Spleen (tissue), 11 donors: ENCODE measurements at regions not wholly inside any gene's neighbourhood (a gene's known extent, or its start where the extent isn't known, plus 50 kb on each side); places are given as distances from the start of the nearest gene placed in this dataset.

Experiments used
- DNase-seq: peaks from one replicate; pipeline ENCODE4 v3.0.0-alpha.2; 2020
- H3K27ac ChIP-seq, 8 donors: fragments of 200-600 bp; sonication (generic) in 7 of 8; 1 replicate in 4 of 8; 2 replicates in 4 of 8; pipeline versions ENCODE4 v1.5.0 to v1.8.0; 2016 to 2021; ENCODE audit warnings: inconsistent platforms in 4 of 8, mild to moderate bottlenecking in 4 of 8, moderate library complexity in 1 of 8
- H3K27me3 ChIP-seq, 7 donors: fragments of 200-600 bp; sonication (generic) in 6 of 7; replicated peaks in 1 of 7; 1 replicate in 4 of 7; 2 replicates in 3 of 7; pipeline versions ENCODE4 v1.5.0 to v1.8.0; 2016 to 2021; ENCODE audit warnings: inconsistent platforms in 3 of 7, mild to moderate bottlenecking in 1 of 7
- H3K36me3 ChIP-seq, 6 donors: fragments of 200-600 bp; sonication (generic) in 5 of 6; 1 replicate in 4 of 6; 2 replicates in 2 of 6; pipeline versions ENCODE4 v1.5.0 to v1.8.0; 2016 to 2021; ENCODE audit warnings: inconsistent platforms in 2 of 6
- H3K4me1 ChIP-seq, 6 donors: fragments of 200-600 bp; sonication (generic) in 5 of 6; 1 replicate in 3 of 6; 2 replicates in 3 of 6; pipeline versions ENCODE4 v1.5.0 to v1.8.0; 2016 to 2021; ENCODE audit warnings: inconsistent platforms in 3 of 6
- H3K4me3 ChIP-seq, 8 donors: fragments of 200-600 bp; sonication (generic) in 7 of 8; 1 replicate in 4 of 8; 2 replicates in 4 of 8; pipeline versions ENCODE4 v1.5.0 to v1.8.0; 2016 to 2021; ENCODE audit warnings: inconsistent platforms in 4 of 8, mild to moderate bottlenecking in 4 of 8, moderate library complexity in 2 of 8
- H3K9me3 ChIP-seq, 8 donors: fragments of 200-600 bp; sonication (generic) in 7 of 8; 1 replicate in 4 of 8; 2 replicates in 4 of 8; pipeline versions ENCODE4 v1.5.0 to v1.8.0; 2016 to 2021; ENCODE audit warnings: inconsistent platforms in 4 of 8
- CTCF ChIP-seq, 11 experiments: fragments of 200-600 bp in 7 of 11; fragments of 450-650 bp in 4 of 11; sonication (generic) in 4 of 11; IDR thresholded peaks in 8 of 11; conservative IDR thresholded peaks in 3 of 11; 1 replicate in 7 of 11; 2 replicates in 4 of 11; pipeline versions ENCODE4 v1.4.0 to v1.8.0; 2016 to 2021; ENCODE audit warnings: antibody characterized with exemption in 11 of 11, inconsistent platforms in 4 of 11, mild to moderate bottlenecking in 1 of 11
- POLR2A ChIP-seq, 3 donors: fragments of 450-650 bp; IDR thresholded peaks; one replicate each; pipeline ENCODE4 v1.5.1; 2017; ENCODE audit warnings: antibody characterized with exemption in 3 of 3, mild to moderate bottlenecking in 1 of 3
- POLR2AphosphoS5 ChIP-seq, 3 donors: sonication (generic); formaldehyde crosslinking; IDR thresholded peaks; one replicate each; pipeline ENCODE4 v1.5.1; 2017; ENCODE audit warnings: antibody characterized with exemption in 3 of 3
- WGBS, 5 donors: extraction: QIAGEN DNeasy Blood & Tissue Kit in 3 of 5; methylation state at CpG; one replicate each; pipeline versions ENCODE4 v1.1.5 to v1.1.7; 2013 to 2018; 5-methylcytosine and 5-hydroxymethylcytosine counted together
- intact Hi-C: fragments of 100-400 bp; cut with DNase I; formaldehyde crosslinking; loops from one replicate; pipeline ENCODE4 v1.15.0; 2023; ENCODE audit warnings: low total_unique reads
- donor health status: healthy with polysubstance abuse.
- donor health status: DM: no; HTN: no; CAD: no; lungs with moderate emphysema.
- donor health status: DM: no; HTN: no; CAD: no.
- donor health status: Bipolar disorder and iron deficiency.
- donor health status: healthy.
- donor health status: DM: no; HTN: no; CAD: no.
- donor health status: DM: yes; HTN: yes; CAD: no.

- DNase-seq: no peak
- Histone ChIP-seq H3K27me3 (peaks cover 0 to 11% (median 0%) of the 10 kb centered on the region in 7 donors), H3K27ac (peak overlapping the region in 2 of 8 donors; percentile 6 to 15), H3K4me1 (peaks cover 0 to 20% (median 8%) of the 10 kb centered on the region in 6 donors), H3K9me3 (no peaks in the 10 kb centered on the region), H3K4me3 (no peak overlapping the region), H3K36me3 (no peaks in the 10 kb centered on the region)
- intact Hi-C loops: no loop called here
- no peak for TF ChIP-seq POLR2A (IDR thresholded peaks at IDR 0.05)
- no peak for TF ChIP-seq CTCF (IDR thresholded peaks at IDR 0.05 in 8 of 11, conservative IDR thresholded peaks at IDR 0.05 in 3 of 11)
These were observed 258.3 kb downstream of the CGGBP1 start for GRCh38 chr3:87800516-87800915.

GRCh38 chr3:87798567-87798947 lies 260.2 kb downstream of the CGGBP1 start:
- Histone ChIP-seq H3K27me3 (peaks cover 0 to 30% (median 2%) of the 10 kb centered on the region in 7 donors), H3K4me3 (no peak overlapping the region), H3K4me1 (peaks cover 1 to 27% (median 9%) of the 10 kb centered on the region in 6 donors), H3K36me3 (no peaks in the 10 kb centered on the region), H3K9me3 (no peaks in the 10 kb centered on the region), H3K27ac (peak overlapping the region in 3 of 8 donors; percentile 38 to 59 (median 48))
- WGBS, 5 donors: 56 to 70% (median 66%) methylated on average over 4 of the region's 4 CpGs
- intact Hi-C loops: no loop called here
- TF ChIP-seq CTCF (IDR thresholded peaks at IDR 0.05 in 8 of 11, conservative IDR thresholded peaks at IDR 0.05 in 3 of 11) (no peak), POLR2AphosphoS5 (IDR thresholded peaks at IDR 0.05) (no peak), POLR2A (IDR thresholded peaks at IDR 0.05) (no peak)
- DNase-seq: no peak

DNA sequence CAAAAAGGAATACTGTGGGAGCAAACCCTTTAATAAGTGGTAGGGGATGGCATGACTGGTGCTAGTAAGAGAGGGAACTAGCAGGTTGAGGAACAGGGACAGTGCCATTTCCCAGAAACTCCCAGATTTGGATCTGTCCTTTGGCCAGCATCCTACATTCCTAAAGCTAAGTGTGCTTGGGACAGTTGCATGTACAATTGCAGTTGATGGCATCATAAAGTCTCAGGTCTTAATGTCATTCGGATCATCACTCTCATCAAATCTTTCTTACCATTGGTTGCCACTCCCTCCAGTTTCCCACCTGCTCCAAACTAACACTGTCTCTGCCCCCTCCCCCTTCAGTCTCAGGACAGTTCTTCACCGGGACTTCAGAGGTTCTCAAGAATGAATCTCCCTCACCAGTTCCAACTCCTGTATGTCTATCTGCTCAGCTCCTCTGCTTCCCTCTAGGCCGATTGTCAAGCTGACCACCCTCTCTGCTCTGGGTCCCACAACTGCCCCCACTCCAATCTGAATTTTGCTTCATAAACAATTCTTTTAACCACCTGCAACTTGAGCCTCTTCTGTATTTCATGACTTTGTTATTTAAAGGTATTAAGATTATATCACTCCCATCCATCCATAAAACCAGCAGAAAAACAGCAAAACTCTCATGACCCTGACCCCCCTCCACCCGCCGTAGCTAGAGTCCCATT lies 260.8 kb downstream of the CGGBP1 start:
- intact Hi-C loops: no loop called here
- WGBS, 5 donors: 63 to 81% (median 68%) methylated on average over 5 of the region's 5 CpGs
- peak overlapping the region in 3 of 8 donors; percentile 38 to 59 (median 48) for H3K27ac ChIP-seq
- H3K36me3 ChIP-seq: no peaks in the 10 kb centered on the region
- TF ChIP-seq CTCF (IDR thresholded peaks at IDR 0.05 in 8 of 11, conservative IDR thresholded peaks at IDR 0.05 in 3 of 11): no peak
- no peak for TF ChIP-seq POLR2A (IDR thresholded peaks at IDR 0.05)
- no peak for TF ChIP-seq POLR2AphosphoS5 (IDR thresholded peaks at IDR 0.05)
- no peaks in the 10 kb centered on the region for H3K9me3 ChIP-seq
- H3K27me3 ChIP-seq: peaks cover 0 to 36% (median 8%) of the 10 kb centered on the region in 7 donors
- peaks cover 5 to 33% (median 13%) of the 10 kb centered on the region in 6 donors for H3K4me1 ChIP-seq
- DNase-seq: peak; percentile 13
- H3K4me3 ChIP-seq: no peak overlapping the region

DNA sequence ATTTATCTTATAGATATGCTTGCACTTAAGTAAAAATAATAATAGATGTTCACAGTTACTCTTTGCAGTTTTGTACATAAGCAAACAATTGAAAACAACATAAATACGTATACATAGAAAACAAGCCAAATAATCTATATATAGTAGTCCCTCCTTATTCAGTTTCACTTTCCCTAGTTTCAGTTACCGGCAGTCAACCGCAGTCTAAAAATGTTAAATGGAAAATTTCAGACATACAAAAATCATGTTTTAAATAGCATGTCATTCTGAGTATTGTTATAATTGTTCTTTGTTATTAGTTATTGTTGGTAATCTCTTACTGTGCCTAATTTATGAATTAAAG lies 262.0 kb downstream of the CGGBP1 start:
- no peak for DNase-seq
- no peaks in the 10 kb centered on the region for H3K36me3 ChIP-seq
- 12 to 21% (median 19%) methylated on average over 3 of the region's 3 CpGs for WGBS, 5 donors
- H3K27ac ChIP-seq: peak overlapping the region in 5 of 8 donors; percentile 12 to 52 (median 31)
- intact Hi-C loops: no loop called here
- H3K4me3 ChIP-seq: peak overlapping the region in 1 of 8 donors; percentile 11
- H3K9me3 ChIP-seq: no peaks in the 10 kb centered on the region
- TF ChIP-seq POLR2A (IDR thresholded peaks at IDR 0.05) (no peak), POLR2AphosphoS5 (IDR thresholded peaks at IDR 0.05) (no peak), CTCF (IDR thresholded peaks at IDR 0.05 in 8 of 11, conservative IDR thresholded peaks at IDR 0.05 in 3 of 11) (no peak)
- H3K4me1 ChIP-seq: peaks cover 8 to 45% (median 25%) of the 10 kb centered on the region in 6 donors
- H3K27me3 ChIP-seq: peaks cover 0 to 48% (median 18%) of the 10 kb centered on the region in 7 donors
